B cell (primary cell): ENCODE measurements at regions not wholly inside any gene's neighbourhood (a gene's known extent, or its start where the extent isn't known, plus 50 kb on each side); places are given as distances from the start of the nearest gene placed in this dataset.

ENCODE experiments used
- ATAC-seq: fragments of 200-7000 bp; cut with Tn5 transposase; one replicate; pipeline ENCODE4 v1.10.0; 2021; ENCODE audit warnings: low read depth, mild to moderate bottlenecking, moderate number of reproducible peaks, moderate library complexity
- CTCF ChIA-PET: fragments of 350-600 bp; sonication (Branson Sonifier 250); formaldehyde crosslinking; loops from one replicate; lab custom pipeline; 2021; ENCODE audit warnings: antibody characterized with exemption, inconsistent platforms; lab: Charles Lee
- POLR2A ChIA-PET: fragments of 350-600 bp; sonication (Branson Sonifier 250); formaldehyde crosslinking; loops from one replicate; lab custom pipeline; 2021; ENCODE audit warnings: antibody characterized with exemption; lab: Charles Lee
- DNase-seq: peaks from one replicate; pipeline ENCODE4 v3.0.0; 2013
- H2AFZ ChIP-seq: 2 replicates; pipeline ENCODE4 v1.6.1; 2012; ENCODE audit warnings: mild to moderate bottlenecking, low read depth, low read length; ENCODE audit not compliant: insufficient read depth, poor library complexity, severe bottlenecking
- H3K27ac ChIP-seq, 2 donors: 1 replicate in 1 of 2; 2 replicates in 1 of 2; pipeline ENCODE4 v1.5.1; 2012 to 2013; ENCODE audit warnings: low read length in 2 of 2, mild to moderate bottlenecking in 2 of 2, moderate library complexity in 1 of 2
- H3K27me3 ChIP-seq, 4 experiments: fragments of 200-600 bp in 1 of 4; sonication (generic) in 1 of 4; replicated peaks in 1 of 4; 1 replicate in 2 of 4; 2 replicates in 2 of 4; pipeline versions ENCODE4 v1.6.1 to v1.7.0; 2013 to 2016; ENCODE audit warnings: low read length in 3 of 4, mild to moderate bottlenecking in 2 of 4, mixed read lengths in 1 of 4, moderate library complexity in 1 of 4; ENCODE audit not compliant: insufficient read depth in 4 of 4, control insufficient read depth in 3 of 4; ENCODE audit errors: control extremely low read depth in 1 of 4
- H3K36me3 ChIP-seq, 2 experiments: replicated peaks in 1 of 2; 1 replicate in 1 of 2; 2 replicates in 1 of 2; pipeline versions ENCODE4 v1.6.1 to v1.7.1; 2013; ENCODE audit warnings: low read length in 1 of 2; ENCODE audit not compliant: insufficient read depth in 2 of 2, control insufficient read depth in 1 of 2; ENCODE audit errors: control extremely low read depth in 1 of 2, extremely low read depth in 1 of 2
- H3K4me1 ChIP-seq, 2 donors: fragments of 200-600 bp in 1 of 2; sonication (generic) in 1 of 2; 1 replicate in 1 of 2; 2 replicates in 1 of 2; pipeline versions ENCODE4 v1.5.1 to v1.6.1; 2013 to 2017; ENCODE audit warnings: low read length in 2 of 2; ENCODE audit not compliant: control insufficient read depth in 2 of 2, insufficient read depth in 2 of 2
- H3K4me2 ChIP-seq: replicated peaks from 2 replicates; pipeline ENCODE3; 2012; ENCODE audit warnings: mild to moderate bottlenecking, low read depth, low read length; ENCODE audit not compliant: poor library complexity, severe bottlenecking
- H3K4me3 ChIP-seq, 5 experiments: fragments of 200-600 bp in 1 of 5; sonication (generic) in 1 of 5; 1 replicate in 3 of 5; 2 replicates in 2 of 5; pipeline versions ENCODE4 v1.5.1 to v1.7.0; 2011 to 2016; ENCODE audit warnings: low read length in 4 of 5, mild to moderate bottlenecking in 4 of 5, low read depth in 2 of 5, control low read depth in 1 of 5, moderate library complexity in 1 of 5; ENCODE audit not compliant: insufficient read depth in 1 of 5; ENCODE audit errors: control extremely low read depth in 1 of 5, extremely low read depth in 1 of 5
- H3K79me2 ChIP-seq: fragments of 200-600 bp; sonication (generic); one replicate; pipeline ENCODE4 v1.6.0; 2016; ENCODE audit warnings: low read length; ENCODE audit not compliant: control insufficient read depth, insufficient read depth
- H3K9ac ChIP-seq: fragments of 200-600 bp; sonication (generic); 2 replicates; pipeline ENCODE4 v1.6.1; 2017; ENCODE audit warnings: mild to moderate bottlenecking, low read length, moderate library complexity
- H3K9me3 ChIP-seq, 3 donors: one replicate each; pipeline versions ENCODE4 v1.6.1 to v1.7.1; 2013; ENCODE audit warnings: low read length in 2 of 3; ENCODE audit not compliant: control insufficient read depth in 2 of 3, insufficient read depth in 1 of 3; ENCODE audit errors: control extremely low read depth in 1 of 3
- H4K20me1 ChIP-seq: 2 replicates; pipeline ENCODE4 v1.6.0; 2012; ENCODE audit warnings: mild to moderate bottlenecking, low read length; ENCODE audit not compliant: insufficient read depth, control insufficient read depth, poor library complexity, severe bottlenecking
- H3K27ac Mint-ChIP-seq: one replicate; pipeline ENCODE4 v1.8.0; 2021; ENCODE audit warnings: mixed read lengths
- H3K27me3 Mint-ChIP-seq: one replicate; pipeline ENCODE4 v1.8.0; 2021; ENCODE audit warnings: mixed read lengths
- H3K4me1 Mint-ChIP-seq: one replicate; pipeline ENCODE4 v1.8.0; 2021; ENCODE audit warnings: mixed read lengths
- H3K4me3 Mint-ChIP-seq: one replicate; pipeline ENCODE4 v1.8.0; 2021; ENCODE audit warnings: mixed read lengths
- H3K9me3 Mint-ChIP-seq: one replicate; pipeline ENCODE4 v1.8.0; 2022; ENCODE audit warnings: mixed read lengths; ENCODE audit not compliant: insufficient read depth
- CTCF ChIP-seq: fragments of 200-600 bp; IDR thresholded peaks from one replicate; pipeline ENCODE4 v1.8.0; 2022; ENCODE audit warnings: antibody characterized with exemption, mild to moderate bottlenecking
- EZH2 ChIP-seq: IDR thresholded peaks from 2 replicates; pipeline ENCODE4 v1.6.1; 2012; ENCODE audit warnings: borderline replicate concordance, low read depth, mild to moderate bottlenecking, moderate library complexity, low read length; ENCODE audit not compliant: insufficient read depth, poor library complexity, severe bottlenecking
- WGBS: methylation state at CpG from one replicate; pipeline ENCODE4 v1.1.5; 2013; ENCODE audit warnings: missing lambda C conversion rate; ENCODE audit not compliant: insufficient coverage; 5-methylcytosine and 5-hydroxymethylcytosine counted together
- intact Hi-C: fragments of 100-400 bp; cut with micrococcal nuclease; formaldehyde crosslinking; loops from one replicate; pipeline ENCODE4 v1.10.0; 2022

- Mint-ChIP-seq H3K4me3 (no peak overlapping the region), H3K27ac (no peak overlapping the region), H3K9me3 (no peaks in the 10 kb centered on the region), H3K4me1 (peaks cover 3% of the 10 kb centered on the region), H3K27me3 (peaks cover 25% of the 10 kb centered on the region)
- Histone ChIP-seq H3K4me3 (no peak overlapping the region), H2AFZ (no peak overlapping the region), H4K20me1 (no peaks in the 10 kb centered on the region), H3K9ac (no peak overlapping the region), H3K9me3 (peaks cover 0 to 5% (median 0%) of the 10 kb centered on the region in 3 donors), H3K36me3 (no peaks in the 10 kb centered on the region), H3K79me2 (no peaks in the 10 kb centered on the region), H3K27me3 (no peaks in the 10 kb centered on the region), H3K4me2 (no peak overlapping the region), H3K4me1 (peaks cover 0 to 3% of the 10 kb centered on the region in 2 donors), H3K27ac (no peak overlapping the region)
- intact Hi-C loops, result no loop called here
- DNase-seq, result no peak
- POLR2A ChIA-PET, result no interaction called here
- CTCF ChIA-PET, result interaction anchor here (0.6 kb wide), 1 partner anchor 126 kb away, joined by 3 read pairs; no protein-coding TSS in a partner anchor
- no peak for ATAC-seq
- TF ChIP-seq EZH2 (no peak), CTCF (no peak)
- 90% methylated on average over 15 of the region's 15 CpGs for WGBS
Measured at GRCh38 chr18:76569644-76570419, 74.8 kb upstream of the ZNF516 start.

GRCh38 chr18:76568731-76569130 is 73.7 kb upstream of the ZNF516 start:
- CTCF ChIA-PET, result no interaction called here
- intact Hi-C loops, result no loop called here
- DNase-seq (no peak), ATAC-seq (no peak)
- no peaks in the 10 kb centered on the region for H3K27me3 ChIP-seq
- Mint-ChIP-seq H3K27me3 (peaks cover 25% of the 10 kb centered on the region), H3K4me1 (peaks cover 3% of the 10 kb centered on the region), H3K4me3 (no peak overlapping the region), H3K27ac (no peak overlapping the region), H3K9me3 (no peaks in the 10 kb centered on the region)
- no peak overlapping the region for H3K4me3 ChIP-seq
- H3K36me3 ChIP-seq, result no peaks in the 10 kb centered on the region
- H3K9me3 ChIP-seq, result peaks cover 0 to 7% (median 0%) of the 10 kb centered on the region in 3 donors
- no peak overlapping the region for H2AFZ ChIP-seq
- peaks cover 0 to 3% of the 10 kb centered on the region in 2 donors for H3K4me1 ChIP-seq
- H3K4me2 ChIP-seq, result no peak overlapping the region
- no peaks in the 10 kb centered on the region for H3K79me2 ChIP-seq
- H4K20me1 ChIP-seq, result no peaks in the 10 kb centered on the region
- TF ChIP-seq CTCF, result no peak
- TF ChIP-seq EZH2, result no peak
- no peak overlapping the region for H3K9ac ChIP-seq
- no peak overlapping the region for H3K27ac ChIP-seq
- POLR2A ChIA-PET, result no interaction called here
- no CpG with 5 or more reads among the region's 1 CpG for WGBS
